Large intestine (tissue), 3 donors: ENCODE measurements at regions not wholly inside any gene's neighbourhood (a gene's known extent, or its start where the extent isn't known, plus 50 kb on each side); places are given as distances from the start of the nearest gene placed in this dataset.

Experiments used
- DNase-seq, 2 donors: peaks; one replicate each; pipeline versions ENCODE4 v3.0.0 to v3.0.0-alpha.2; 2013
- H3K27ac ChIP-seq: one replicate; pipeline ENCODE4 v1.5.1; 2013; ENCODE audit warnings: low read length
- H3K27me3 ChIP-seq: 2 replicates; pipeline ENCODE4 v1.6.1; 2013; ENCODE audit warnings: low read length; ENCODE audit not compliant: control insufficient read depth, insufficient read depth
- H3K36me3 ChIP-seq: 2 replicates; pipeline ENCODE4 v1.6.1; 2013; ENCODE audit warnings: low read length; ENCODE audit not compliant: control insufficient read depth, insufficient read depth
- H3K4me1 ChIP-seq: one replicate; pipeline ENCODE4 v1.6.1; 2013; ENCODE audit warnings: low read length; ENCODE audit not compliant: control insufficient read depth, insufficient read depth
- H3K4me3 ChIP-seq: one replicate; pipeline ENCODE4 v1.5.1; 2013; ENCODE audit warnings: low read length
- H3K9me3 ChIP-seq: one replicate; pipeline ENCODE4 v1.6.1; 2013; ENCODE audit warnings: mild to moderate bottlenecking, low read depth, low read length, moderate library complexity; ENCODE audit not compliant: control insufficient read depth
- WGBS: methylation state at CpG from one replicate; pipeline ENCODE4 v1.1.5; 2013; ENCODE audit warnings: low lambda C conversion rate; ENCODE audit not compliant: insufficient coverage; 5-methylcytosine and 5-hydroxymethylcytosine counted together

- H3K4me1 ChIP-seq: peaks cover 17% of the 10 kb centered on the region
- no peaks in the 10 kb centered on the region for H3K27me3 ChIP-seq
- no peak overlapping the region for H3K4me3 ChIP-seq
- H3K27ac ChIP-seq: no peak overlapping the region
- no peaks in the 10 kb centered on the region for H3K36me3 ChIP-seq
- 100% methylated on average over 1 of the region's 1 CpG for WGBS
- no peaks in the 10 kb centered on the region for H3K9me3 ChIP-seq
- no peak for DNase-seq
These were observed 217.6 kb downstream of the SIM1 start for GRCh38 chr6:100247123-100247522.

- 50% methylated on average over 1 of the region's 1 CpG for WGBS
- peak; percentile 19 to 53 for DNase-seq
These were observed 218.5 kb downstream of the SIM1 start for GRCh38 chr6:100246206-100246605.

GRCh38 chr6:100240798-100241197 is 223.9 kb downstream of the SIM1 start:
- Histone ChIP-seq H3K4me3 (no peak overlapping the region), H3K36me3 (no peaks in the 10 kb centered on the region), H3K4me1 (peaks cover 21% of the 10 kb centered on the region), H3K9me3 (no peaks in the 10 kb centered on the region), H3K27me3 (no peaks in the 10 kb centered on the region), H3K27ac (no peak overlapping the region)
- no peak for DNase-seq

More at GRCh38 chr6:100246206-100246605, 218.5 kb downstream of the SIM1 start:
- no peak overlapping the region for H3K27ac ChIP-seq
- H3K4me3 ChIP-seq: no peak overlapping the region
- H3K27me3 ChIP-seq: no peaks in the 10 kb centered on the region
- H3K9me3 ChIP-seq: no peaks in the 10 kb centered on the region
- H3K36me3 ChIP-seq: no peaks in the 10 kb centered on the region
- H3K4me1 ChIP-seq: peaks cover 17% of the 10 kb centered on the region

- Histone ChIP-seq H3K27me3 (no peaks in the 10 kb centered on the region), H3K36me3 (no peaks in the 10 kb centered on the region), H3K4me1 (peaks cover 23% of the 10 kb centered on the region), H3K27ac (no peak overlapping the region), H3K9me3 (no peaks in the 10 kb centered on the region), H3K4me3 (no peak overlapping the region)
- 100% methylated on average over 1 of the region's 2 CpGs for WGBS
- DNase-seq: no peak
These were observed 226.9 kb downstream of the SIM1 start for GRCh38 chr6:100237821-100238220.

- no peaks in the 10 kb centered on the region for H3K9me3 ChIP-seq
- WGBS: 100% methylated on average over 1 of the region's 2 CpGs
- no peak overlapping the region for H3K4me3 ChIP-seq
- H3K36me3 ChIP-seq: no peaks in the 10 kb centered on the region
- no peak overlapping the region for H3K27ac ChIP-seq
- H3K4me1 ChIP-seq: peaks cover 33% of the 10 kb centered on the region
- no peak for DNase-seq
- no peaks in the 10 kb centered on the region for H3K27me3 ChIP-seq
These were observed 228.3 kb downstream of the SIM1 start for GRCh38 chr6:100236389-100236788.

- no peaks in the 10 kb centered on the region for H3K9me3 ChIP-seq
- no peak for DNase-seq
- H3K4me3 ChIP-seq: no peak overlapping the region
- no peaks in the 10 kb centered on the region for H3K36me3 ChIP-seq
- peaks cover 33% of the 10 kb centered on the region for H3K4me1 ChIP-seq
- no peaks in the 10 kb centered on the region for H3K27me3 ChIP-seq
- H3K27ac ChIP-seq: peak overlapping the region; percentile 4
These were observed 229.1 kb downstream of the SIM1 start for GRCh38 chr6:100235631-100236030.

DNA sequence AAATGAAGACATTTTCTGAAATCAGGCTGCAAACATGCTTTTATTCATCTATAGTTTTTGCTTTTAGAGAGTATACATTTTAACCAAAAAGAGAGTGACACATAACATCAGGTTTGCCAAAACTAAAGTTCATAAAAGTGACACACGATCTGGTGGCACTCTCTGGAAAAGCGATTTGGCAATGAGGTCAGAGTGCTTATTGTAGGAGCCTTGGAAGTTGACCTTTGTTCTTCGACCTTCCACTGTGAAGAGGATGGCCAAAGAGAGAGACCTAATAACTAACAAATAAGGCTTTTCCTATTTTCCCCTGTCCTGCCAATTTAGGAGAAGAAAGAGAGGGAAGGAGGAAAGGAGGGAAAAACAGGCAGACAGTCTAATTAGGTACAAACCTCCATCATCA is 230.1 kb downstream of the SIM1 start:
- no CpG with 5 or more reads among the region's 3 CpGs for WGBS
- no peaks in the 10 kb centered on the region for H3K27me3 ChIP-seq
- DNase-seq: peak in 1 of 2 donors; percentile 28

DNA sequence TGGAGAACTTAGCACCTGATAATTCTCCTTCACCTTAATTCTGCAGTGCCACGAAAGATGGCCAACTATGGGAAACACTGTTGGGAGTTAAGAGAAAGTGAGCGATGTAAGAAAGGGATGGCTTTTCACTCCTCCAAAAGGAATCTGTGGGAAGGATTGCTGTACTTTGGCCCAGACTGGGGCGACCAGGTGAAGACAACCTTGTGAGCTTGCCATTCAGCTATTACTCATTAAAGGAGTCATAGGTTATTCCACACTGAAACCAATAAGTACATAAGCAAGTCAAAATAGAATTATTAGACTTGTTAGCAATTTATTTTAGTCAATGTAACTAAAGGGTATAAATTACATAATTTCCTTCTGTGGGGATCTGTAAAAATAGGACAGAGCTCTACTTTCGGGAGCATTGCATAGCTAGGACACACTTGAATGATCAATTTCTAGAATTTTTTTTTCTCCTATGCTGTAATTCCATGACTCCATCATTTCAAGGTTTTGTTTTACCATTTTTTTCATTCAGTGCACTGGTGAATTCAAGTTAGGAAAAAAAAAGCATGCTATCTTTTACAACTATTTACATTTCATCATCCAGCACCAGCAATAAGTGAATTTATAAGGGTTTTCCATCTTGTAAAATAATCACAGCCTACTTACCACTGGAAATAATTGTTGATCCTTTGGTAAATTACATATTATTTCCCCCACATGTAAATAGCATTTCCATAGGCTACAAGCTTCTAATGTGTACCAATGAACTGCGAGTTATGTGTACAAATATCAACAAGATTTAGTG is 231.7 kb downstream of the SIM1 start:
- Histone ChIP-seq H3K27ac (peak overlapping the region; percentile 71), H3K4me1 (peaks cover 44% of the 10 kb centered on the region), H3K4me3 (no peak overlapping the region), H3K9me3 (no peaks in the 10 kb centered on the region), H3K36me3 (no peaks in the 10 kb centered on the region), H3K27me3 (no peaks in the 10 kb centered on the region)
- peak; percentile 67 to 80 for DNase-seq
- no CpG with 5 or more reads among the region's 5 CpGs for whole genome bisulfite sequencing

More for the DNA sequence above, 230.1 kb downstream of the SIM1 start:
- Histone ChIP-seq H3K9me3 (no peaks in the 10 kb centered on the region), H3K27ac (no peak overlapping the region), H3K36me3 (no peaks in the 10 kb centered on the region), H3K4me1 (peaks cover 41% of the 10 kb centered on the region), H3K4me3 (no peak overlapping the region)

DNA sequence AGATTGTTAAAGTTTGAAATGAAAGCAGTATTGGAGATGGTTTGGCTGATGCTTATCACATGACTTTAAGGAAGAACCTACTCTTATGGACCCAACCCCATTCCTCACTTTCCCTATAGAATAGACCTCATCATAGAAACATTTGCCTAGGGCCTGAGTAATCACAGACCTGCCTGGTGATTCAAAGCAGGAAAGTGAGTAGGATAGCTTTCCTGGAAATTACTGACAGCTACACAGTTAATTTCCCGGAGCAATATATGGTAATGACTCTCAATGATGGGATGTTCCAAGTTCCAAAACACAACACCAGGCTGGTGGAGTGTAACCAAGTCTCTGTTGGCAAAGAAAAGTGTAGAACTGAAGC is 233.8 kb downstream of the SIM1 start:
- no peaks in the 10 kb centered on the region for H3K36me3 ChIP-seq
- H3K4me1 ChIP-seq: peaks cover 43% of the 10 kb centered on the region
- H3K27me3 ChIP-seq: no peaks in the 10 kb centered on the region
- H3K9me3 ChIP-seq: no peaks in the 10 kb centered on the region
- no CpG with 5 or more reads among the region's 1 CpG for WGBS
- H3K27ac ChIP-seq: no peak overlapping the region
- DNase-seq: no peak
- no peak overlapping the region for H3K4me3 ChIP-seq

DNA sequence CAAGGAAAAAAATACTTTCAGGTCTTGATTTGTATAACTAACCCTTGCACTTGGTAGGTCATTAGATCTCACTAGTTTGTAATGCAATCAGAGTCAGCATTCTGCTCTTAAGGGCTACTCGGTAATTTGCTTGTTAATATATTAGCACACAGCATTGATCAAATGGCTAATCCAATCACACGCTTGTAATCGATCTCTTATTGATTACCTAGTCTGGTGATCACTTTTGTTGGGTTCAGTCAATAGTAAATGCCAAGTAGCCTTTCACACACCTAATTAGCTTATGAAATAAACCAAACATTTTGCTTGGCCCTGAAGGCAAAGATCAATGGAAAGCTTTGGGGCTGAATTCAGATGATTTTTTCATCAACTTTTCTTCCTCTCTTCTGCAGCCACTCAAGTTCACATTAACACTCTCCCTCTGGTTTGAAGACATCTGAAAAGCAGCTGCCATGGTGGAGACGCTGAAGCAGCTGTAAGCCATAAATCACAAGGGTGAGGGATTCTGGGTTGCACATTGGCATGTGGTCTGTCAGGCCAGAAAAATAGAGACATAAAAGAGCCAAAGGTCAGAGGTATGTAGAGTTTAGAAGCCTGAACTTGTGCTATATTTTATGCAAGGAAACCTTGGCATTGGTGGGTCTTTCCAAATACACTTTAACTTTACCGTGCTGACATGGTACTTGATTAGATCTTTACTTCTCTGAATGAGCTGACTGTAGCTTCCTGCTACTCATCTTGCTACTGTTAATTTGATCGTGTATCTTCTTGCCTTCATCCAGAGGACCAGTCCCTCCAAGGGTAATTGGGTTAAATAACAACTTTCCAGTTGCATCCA is 234.4 kb downstream of the SIM1 start:
- Histone ChIP-seq H3K4me3 (no peak overlapping the region), H3K27ac (no peak overlapping the region), H3K4me1 (peaks cover 37% of the 10 kb centered on the region), H3K9me3 (no peaks in the 10 kb centered on the region), H3K27me3 (no peaks in the 10 kb centered on the region), H3K36me3 (no peaks in the 10 kb centered on the region)
- peak in 1 of 2 donors; percentile 20 for DNase-seq
- WGBS: 37% methylated on average over 2 of the region's 6 CpGs
